Activated CD8-positive, alpha-beta memory T cell treated with anti-CD3 and anti-CD28 coated beads, Interleukin-2, amount 50 U/mL, for 48 hours (primary cell): ENCODE measurements at regions not wholly inside any gene's neighbourhood (a gene's known extent, or its start where the extent isn't known, plus 50 kb on each side); places are given as distances from the start of the nearest gene placed in this dataset.

Experiments
- DNase-seq: peaks from one replicate; pipeline ENCODE4 v3.0.0-alpha.2; 2020

- DNase-seq: no peak
Measured at GRCh38 chr1:221373795-221374194, 368.1 kb downstream of the DUSP10 start.

- DNase-seq: no peak
Measured at GRCh38 chr1:221376286-221376685, 365.6 kb downstream of the DUSP10 start.

DNA sequence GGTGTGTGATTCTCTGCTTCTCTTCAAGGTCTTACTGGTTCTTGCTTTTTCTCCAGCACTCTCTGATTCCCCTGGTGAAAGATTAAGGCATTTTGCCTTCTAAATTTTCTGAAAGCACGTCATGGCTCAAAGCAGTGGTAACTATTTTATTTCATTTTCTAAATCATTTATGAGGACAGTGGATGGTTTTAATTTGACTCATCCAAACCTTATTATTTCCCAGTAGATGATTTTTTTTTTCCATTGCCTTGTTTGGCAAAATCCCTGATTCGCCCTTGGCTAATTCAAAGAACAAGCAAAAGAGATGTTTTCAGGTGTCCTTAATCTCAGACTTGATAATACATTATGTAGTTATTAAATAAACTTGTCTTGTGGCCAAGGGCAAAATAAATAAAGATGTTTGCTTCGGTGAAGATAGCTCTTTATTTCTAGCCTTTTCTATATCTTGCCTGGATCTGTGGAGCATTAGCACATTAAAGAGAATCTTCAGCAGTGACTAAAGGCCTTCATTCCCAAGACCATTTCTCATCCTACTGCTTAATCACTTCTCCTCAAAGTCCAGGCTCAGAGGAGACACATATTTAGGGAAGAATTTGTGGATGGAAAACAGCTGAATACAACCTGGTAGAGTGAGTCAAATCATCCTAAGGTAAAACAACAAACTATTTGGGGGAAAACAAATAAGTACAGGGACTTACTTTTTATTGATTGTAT is 359.8 kb downstream of the DUSP10 start:
- no peak for DNase-seq

- DNase-seq: no peak
Measured at GRCh38 chr1:221392453-221392852, 349.4 kb downstream of the DUSP10 start.

DNA sequence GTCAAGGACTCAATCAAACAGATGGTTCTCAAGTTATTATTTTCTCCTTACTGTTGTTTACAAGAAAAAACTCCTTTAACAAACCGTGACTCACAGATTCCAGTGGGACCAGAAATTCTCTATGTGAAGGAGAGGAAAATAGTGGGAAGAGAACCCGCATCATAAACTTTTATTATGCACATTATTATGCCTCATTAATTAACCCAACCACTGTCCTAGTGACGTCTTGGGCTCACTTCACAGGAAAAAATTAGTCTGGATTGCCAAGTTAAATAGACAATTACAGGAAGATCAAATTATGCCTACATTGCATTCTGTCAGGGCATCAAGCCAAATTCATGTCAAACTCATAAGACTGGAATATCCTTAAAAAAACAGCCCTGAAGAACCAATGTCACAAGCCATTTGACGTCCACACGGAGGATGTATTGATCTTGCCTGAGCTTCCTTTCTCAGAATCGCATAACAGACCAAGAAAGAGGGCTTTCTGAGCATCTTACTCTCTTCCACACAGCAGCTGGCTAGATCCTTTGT is 347.8 kb downstream of the DUSP10 start:
- DNase-seq: no peak

DNA sequence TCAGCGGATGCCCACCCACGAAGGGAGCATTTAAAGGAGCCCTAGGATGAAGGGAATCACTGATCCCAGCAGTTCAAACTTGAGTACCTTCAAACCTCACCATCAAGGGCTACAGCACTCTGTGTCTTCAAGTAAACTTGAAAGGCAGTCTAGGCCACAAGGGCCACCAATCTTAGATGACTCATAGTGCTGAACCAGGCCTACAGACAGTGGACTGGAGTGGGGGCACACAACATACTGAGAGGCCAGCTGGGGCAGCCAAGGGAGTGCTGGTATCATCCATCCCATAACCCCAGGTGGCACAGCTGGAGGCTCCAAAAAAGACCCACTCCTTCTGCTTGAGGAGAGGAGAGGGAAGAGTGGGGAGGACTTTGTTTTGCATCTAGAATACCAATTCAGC is 345.4 kb downstream of the DUSP10 start:
- DNase-seq: no peak

GRCh38 chr1:221397141-221397540 is 344.7 kb downstream of the DUSP10 start:
- DNase-seq: no peak

DNA sequence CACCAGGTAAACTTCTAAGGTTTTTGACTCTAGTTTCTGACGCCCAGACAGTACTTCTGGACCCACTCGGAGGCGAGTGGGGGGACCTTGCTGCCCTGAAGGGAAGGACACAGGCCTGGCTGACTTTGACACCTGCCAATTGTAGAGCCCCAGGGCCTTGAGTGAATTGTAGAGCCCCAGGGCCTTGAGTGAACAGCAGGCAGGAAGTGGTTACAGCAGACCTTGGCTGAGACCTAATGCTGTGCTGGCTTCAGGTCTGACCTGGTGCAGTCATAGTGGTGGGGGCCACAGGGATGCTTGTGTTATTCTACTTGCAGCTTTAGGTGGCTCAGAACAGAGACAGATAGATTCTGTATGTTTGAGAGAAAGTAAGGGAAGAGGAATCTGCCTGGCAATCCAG is 344.3 kb downstream of the DUSP10 start:
- no peak for DNase-seq

DNA sequence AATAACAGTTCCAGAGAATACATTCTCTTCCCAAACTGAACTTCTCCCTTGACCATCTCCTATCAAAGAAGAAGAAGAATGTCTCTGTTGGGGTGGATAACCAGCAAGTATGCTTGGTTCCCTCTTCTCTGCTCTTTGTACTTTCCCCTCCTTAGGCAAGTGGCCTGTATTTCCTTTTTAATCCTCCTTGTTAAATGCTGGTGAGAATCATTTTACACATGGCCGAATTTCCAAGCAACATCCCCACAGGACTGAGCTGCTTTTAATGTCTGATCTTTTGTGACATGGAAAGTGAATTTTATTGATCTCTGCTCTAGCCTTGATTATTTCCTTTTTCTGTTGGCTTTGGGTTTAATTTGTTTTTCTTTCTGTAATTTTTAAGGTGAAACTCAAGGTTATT is 336.7 kb downstream of the DUSP10 start:
- DNase-seq: no peak

DNA sequence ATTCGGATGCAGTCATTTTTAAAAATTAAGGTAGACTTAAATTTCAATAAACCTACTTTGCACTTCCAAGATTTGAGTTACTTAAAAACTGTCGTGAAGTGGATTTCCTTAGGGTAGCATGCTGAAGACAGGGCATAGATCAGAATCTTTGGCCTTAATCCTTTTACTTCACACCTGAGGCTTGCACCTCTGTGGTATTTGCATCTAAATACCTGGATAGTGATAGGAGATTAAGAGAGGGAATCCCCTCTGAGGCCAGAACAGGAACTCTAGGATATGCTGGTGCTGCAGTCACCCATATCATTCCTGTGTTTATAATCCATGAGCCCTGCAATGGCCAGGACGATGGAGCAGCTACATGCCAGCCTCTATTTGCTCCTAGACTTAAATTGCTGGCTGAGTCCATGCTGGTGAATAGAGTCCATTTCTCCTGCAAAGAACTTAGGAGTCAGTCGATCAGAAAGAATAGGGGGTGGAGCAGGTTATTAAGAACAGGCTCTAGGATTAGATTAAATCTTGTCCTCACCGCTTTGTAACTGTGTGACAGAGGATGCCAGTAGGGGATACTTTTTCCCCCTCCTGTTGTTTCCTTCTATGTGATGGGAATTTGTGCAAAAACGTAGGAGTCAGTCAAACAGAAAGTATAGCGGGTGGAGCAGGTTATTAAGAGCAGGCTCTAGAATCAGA is 333.6 kb downstream of the DUSP10 start:
- no peak for DNase-seq

DNA sequence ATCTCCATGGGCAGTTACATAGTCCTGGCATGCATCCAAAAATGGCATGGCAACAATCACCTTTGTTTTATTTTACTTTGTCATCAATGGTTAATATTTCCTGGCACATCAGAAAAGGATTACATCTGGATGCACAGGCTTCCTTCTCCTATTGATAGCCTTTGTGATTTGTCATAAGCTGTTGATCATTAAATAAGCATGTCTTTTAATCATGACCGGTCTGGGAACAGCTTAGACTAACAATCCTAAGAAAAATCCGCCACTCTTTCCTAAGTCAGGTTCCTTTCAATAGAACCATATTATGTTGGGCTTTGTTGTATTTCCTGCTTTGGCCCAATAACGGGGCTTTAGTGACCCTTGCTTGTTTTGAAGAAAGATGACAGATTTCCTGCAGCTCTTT is 330.6 kb downstream of the DUSP10 start:
- no peak for DNase-seq

DNA sequence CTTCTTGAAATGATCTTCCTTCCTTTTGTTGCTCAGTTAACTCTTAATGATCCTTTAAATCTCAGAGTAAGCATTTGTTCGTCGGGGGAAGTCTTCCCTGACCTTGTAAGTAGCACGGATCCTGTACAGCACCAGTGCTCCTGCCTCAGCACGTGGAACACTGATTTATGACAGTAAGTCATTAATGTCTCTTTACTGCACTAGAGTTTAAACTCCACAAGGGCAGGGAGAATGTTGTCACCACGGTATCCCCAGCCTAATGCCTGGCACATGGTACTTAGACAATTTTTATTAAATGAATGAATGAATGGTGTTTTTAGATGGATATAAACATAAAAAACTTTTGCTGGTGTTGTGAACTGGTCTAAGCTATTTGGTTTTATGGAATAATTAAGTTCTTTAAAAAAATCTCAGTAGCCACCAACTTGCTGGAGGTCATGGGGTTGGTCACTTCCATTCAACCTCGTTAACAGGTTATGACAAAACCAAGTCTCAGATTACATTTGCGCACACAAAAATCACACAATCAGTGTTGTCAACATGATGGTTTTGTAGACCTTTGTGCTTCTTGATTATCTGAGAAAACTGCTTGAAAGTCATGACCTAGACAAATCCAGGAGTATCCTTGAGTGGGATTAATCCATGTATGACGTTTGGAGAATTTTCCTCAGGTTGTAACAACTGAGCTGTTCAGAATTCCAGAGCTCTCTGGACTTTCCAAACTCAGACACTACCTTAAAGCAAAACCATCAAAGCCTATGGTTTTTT is 326.9 kb downstream of the DUSP10 start:
- DNase-seq: no peak

- DNase-seq: no peak
Measured at GRCh38 chr1:221415651-221416050, 326.2 kb downstream of the DUSP10 start.

GRCh38 chr1:221416142-221416541 is 325.7 kb downstream of the DUSP10 start:
- DNase-seq: no peak

DNA sequence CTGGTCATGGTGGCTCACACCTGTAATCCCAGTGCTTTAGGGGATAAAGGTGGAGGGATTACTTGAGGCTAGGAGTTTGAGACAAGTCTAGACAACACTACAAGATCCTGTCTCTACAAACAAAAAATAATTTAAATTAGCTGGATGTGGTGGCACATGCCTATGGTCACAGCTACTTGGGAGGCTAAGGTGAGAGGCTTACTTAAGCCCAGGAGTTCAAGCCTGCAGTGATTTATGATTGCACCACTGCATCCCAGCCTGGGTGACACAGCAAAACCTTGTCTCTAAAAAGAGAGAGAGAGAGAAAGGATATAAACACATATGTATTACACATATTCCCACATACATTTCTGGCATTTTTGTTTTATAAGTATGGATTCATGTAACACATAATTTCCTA is 325.2 kb downstream of the DUSP10 start:
- no peak for DNase-seq

DNA sequence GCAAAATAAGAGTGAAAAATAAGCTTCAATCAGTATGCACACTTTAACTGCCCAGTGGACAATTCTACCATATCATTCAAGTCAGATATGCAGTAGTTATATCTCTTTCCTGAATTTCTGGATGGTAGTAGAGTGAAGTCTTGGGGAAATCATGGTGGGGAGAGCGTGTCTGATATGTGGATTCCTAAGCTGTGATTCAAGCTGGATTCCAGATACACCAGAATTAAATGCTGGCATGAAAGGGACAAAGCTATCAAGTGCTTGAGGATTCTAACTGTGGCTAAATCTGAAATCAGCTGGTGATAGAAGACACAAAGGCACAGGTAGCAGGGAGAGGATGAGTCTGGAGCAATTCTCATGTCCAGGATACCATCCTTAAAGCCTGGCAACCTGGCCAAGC is 323.5 kb downstream of the DUSP10 start:
- no peak for DNase-seq

GRCh38 chr1:221419513-221420095 is 322.3 kb downstream of the DUSP10 start:
- no peak for DNase-seq

DNA sequence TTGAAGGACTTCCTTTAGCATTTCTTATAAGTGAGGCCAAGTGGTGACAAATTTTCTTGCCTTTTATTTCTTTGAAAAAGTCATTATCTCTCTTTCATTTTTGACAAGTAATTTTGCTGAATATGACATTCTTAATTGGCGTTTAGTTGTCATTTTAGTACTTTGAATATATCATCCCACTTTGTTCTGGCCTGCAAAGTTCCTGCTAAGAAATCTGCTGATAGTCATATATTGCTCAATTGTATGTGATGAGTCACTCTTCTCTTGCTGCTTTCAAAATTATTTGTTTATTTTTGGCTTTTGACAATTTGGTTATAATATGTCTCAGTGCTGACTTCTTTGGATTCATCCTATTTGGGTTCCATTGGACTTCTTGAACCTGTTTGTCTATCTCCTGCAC is 312.6 kb downstream of the DUSP10 start:
- no peak for DNase-seq

GRCh38 chr1:221430152-221430960 is 311.5 kb downstream of the DUSP10 start:
- no peak for DNase-seq

GRCh38 chr1:221431068-221431651 is 310.7 kb downstream of the DUSP10 start:
- DNase-seq: no peak

DNA sequence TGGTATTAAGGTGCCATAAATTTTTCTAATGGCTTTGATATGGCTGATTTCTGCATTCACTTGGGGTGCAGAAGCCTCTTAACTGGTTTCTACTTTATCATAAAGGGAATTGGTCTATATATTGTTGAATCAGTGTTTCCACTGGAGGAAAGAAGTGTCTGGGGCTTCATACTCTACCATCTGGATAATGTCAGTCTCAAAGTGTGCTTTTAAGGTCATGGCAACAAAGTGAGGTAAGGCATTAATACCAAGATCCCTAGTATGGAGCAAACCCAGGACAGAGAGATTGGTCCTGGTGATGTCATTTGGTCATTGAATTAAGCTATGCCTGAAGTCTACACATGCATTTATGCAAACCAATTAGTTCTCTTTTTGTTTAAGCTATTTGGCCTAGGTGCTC is 309.9 kb downstream of the DUSP10 start:
- no peak for DNase-seq

DNA sequence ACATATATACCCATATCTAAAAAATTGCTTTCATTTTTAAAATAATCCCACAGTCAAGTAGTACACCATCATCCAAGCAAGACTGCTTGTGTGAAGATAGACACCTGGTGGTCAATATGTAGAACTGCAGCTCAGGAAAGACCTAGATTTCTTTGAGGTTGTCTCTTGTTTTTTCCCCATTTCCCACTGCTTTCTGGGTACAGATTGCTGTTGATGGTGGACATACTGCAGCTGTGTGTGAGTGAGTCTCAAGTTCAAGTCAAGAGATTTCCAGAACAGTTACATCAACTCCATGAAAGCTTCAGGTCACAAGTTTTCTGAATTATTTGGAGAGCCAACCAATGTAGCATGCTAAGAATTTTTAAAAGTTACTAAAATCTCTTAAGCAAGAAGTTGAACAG is 306.4 kb downstream of the DUSP10 start:
- DNase-seq: no peak
